ENCODE measurements at regions not wholly inside any gene's neighbourhood (a gene's known extent, or its start where the extent isn't known, plus 50 kb on each side); places are given as distances from the start of the nearest gene placed in this dataset.
"Not testable (repeated sequence)": the region's sequence is repeated elsewhere in the genome, so short reads cannot be mapped to it uniquely, and the experiment has no call there.

- DNase-seq, result no peak
Measured at GRCh38 chr9:78438780-78439179, 141.9 kb downstream of the PSAT1 start.

- peak; percentile 86 for DNase-seq
Measured at GRCh38 chr9:78439190-78439865, 142.4 kb downstream of the PSAT1 start.

DNA sequence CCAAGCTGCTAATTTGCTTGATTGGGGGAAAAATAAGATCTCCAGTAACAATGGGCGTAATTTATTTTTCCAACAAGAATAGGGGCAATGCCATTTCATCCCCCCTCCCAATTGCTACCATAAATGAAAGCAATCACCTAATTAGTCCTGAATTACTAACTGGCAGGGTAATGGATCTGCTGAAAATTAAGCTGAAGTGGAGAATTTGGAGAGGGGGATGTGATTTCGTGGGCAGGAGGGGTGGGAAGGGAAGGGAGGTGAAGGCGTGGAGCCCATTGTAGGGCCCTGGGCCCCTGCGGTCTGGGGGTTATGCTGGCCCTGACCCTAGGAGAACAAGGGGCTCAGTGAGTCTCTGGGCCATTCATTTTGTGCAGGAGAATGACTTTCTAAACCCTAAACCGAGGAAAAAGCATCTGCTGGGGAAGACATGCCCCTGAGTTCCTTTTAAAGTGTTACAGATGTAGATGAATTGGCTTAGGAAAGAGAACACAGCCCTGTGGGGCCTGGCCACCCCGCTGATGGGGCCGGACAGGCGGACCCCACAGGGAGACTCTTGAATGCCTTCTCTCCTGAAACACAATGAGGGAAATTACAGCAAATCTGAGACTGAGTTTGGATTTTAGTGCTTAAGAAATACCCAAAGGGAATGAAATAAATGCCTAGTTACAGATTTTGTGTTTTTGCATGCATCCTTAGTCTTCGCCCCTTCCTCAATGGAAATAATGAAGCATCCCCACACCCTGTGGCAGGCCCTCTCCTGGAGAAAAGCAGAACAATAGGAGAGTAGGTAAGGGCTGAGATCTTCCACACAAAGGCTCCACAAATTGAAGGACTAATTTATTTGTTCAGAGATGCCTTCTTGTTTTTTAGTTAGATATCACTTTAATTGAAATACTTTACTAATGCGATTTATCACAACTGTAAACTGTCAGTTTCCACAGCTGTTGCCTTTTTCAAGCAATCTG, 143.2 kb downstream of the PSAT1 start:
- no peak for DNase-seq

DNA sequence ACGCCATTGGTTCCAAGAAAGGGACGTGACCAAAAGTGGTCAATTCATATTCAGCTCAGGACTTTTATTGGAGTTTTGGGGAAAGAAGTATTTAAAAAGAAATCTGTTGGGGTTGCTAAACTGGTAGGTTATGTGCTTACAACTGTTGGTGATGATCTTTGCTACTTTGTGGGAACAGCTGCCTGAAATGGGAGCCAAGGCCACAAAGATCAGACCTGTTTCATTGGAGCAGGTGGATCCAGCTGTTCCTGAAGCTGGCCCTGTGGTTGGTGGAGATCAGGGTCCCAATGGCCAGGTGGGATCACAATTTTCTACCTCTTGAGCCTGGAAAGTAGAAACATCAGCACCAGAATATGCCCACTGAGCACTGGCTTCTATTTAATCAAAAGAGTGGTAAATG, 144.5 kb downstream of the PSAT1 start:
- DNase-seq, result no peak

DNA sequence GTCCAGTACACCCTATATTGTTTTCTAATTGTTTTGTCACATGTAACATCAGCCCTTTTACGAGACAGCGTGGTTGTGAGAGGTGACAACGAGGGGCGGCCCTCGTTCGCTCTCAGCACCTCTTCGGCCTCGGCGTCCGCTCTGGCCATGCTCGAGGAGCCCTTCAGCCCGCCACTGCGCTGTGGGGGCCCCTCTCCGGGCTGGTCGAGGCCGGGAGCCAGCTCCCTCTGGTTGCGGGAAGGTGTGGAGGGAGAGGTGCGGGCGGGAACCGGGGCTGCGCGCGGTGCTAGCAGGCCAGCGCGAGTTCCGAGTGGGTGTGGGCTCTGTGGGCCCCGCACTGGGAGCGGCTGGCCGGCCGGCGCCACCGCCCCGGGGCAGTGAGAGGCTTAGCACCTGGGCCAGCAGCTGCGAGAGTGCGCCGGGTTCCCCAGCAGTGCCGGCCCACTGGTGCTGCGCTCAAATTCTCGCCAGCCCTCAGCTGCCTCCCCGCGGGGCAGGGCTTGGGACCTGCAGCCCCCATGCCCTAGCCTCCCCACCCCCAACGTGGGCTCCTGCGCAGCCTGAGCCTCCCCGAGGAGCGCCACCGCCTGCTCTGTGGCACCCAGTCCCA, 145.0 kb downstream of the PSAT1 start:
- DNase-seq, result no peak

DNA sequence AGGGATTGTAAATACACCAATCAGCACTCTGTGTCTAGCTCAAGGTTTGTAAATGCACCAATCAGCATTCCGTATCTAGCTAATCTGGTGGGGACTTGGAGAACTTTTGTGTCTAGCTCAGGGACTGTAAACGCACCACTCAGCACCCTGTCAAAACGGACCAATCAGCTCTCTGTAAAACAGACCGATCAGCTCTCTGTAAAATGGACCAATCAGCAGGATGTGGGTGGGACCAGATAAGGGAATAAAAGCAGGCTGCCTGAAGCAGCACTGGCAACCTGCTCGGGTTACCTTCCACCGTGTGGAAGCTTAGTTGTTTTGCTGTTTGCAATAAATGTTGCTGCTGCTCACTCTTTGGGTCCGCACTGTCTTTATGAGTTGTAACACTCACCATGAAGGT, 145.7 kb downstream of the PSAT1 start:
- not testable (repeated sequence) for DNase-seq

DNA sequence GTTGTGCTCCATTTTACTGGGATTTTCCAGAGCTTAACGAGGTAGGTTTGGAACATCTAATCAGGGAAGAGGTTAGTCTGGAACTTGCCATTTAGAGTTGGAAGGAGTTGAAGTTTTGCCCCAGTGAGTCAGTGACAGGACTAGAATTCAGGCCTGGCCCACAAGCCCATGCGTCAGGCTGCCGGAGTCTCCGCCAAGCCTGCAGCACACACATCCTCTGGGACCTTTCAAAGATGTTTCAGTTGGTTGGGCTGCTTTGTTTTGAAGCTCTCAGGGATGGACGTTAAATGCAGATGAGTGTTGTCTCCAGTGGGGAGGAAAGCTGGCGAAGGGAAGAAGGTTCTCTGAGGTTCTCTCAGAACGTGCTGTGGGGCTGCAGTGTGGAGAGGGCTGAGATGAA, 147.0 kb downstream of the PSAT1 start:
- no peak for DNase-seq

GRCh38 chr9:78448960-78449673, 152.2 kb downstream of the PSAT1 start:
- DNase-seq, result no peak

- no peak for DNase-seq
Measured at GRCh38 chr9:78453450-78453849, 156.5 kb downstream of the PSAT1 start.

DNA sequence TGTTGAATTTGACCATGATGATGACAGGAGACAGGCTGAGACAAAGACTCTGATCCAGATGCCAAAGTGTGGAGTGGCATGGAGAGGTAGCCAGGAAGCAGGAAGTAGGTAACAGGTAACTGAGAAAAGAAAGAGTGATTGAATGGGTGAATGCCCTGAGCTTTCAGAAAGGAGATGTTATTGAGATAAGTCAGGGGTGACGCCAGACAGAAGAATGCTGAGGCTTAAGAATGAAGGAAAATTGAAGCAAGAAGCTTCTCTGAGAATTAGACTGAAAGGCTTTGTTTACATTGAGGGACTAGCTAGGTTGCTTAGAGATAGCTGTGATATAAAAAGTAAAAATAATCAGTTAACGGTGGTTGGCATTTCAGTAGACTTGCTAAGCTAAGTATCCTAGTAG, 165.7 kb downstream of the PSAT1 start:
- no peak for DNase-seq

GRCh38 chr9:78463750-78464149, 166.8 kb downstream of the PSAT1 start:
- DNase-seq, result no peak

GRCh38 chr9:78468231-78468630, 171.3 kb downstream of the PSAT1 start:
- no peak for DNase-seq

DNA sequence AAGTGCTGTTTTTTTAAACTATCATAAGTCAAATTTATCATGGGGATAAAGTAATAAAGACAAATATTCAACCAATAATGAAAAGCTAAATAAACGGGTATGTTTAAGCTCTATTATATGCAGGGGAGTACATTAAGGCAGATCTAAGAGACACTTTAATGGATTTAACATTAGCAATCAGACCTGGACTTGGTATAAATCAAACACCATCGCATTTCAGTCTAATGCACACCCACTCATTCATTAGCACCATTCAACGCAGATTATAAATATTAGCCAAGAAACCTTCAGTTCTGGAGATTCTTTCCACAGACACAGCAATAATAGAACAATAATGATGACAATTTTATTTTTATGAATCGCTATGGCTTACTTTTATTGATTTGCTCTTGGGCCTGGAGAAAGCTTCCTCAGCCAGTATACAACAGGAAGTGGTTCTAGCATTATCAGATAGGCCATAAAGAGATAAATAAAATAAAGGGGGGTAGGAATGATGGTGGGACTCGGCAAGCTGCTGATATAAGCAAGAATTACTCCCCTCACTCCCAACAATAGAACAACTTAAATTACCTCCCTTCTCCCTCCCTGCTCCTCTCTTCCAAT, 172.2 kb downstream of the PSAT1 start:
- no peak for DNase-seq

- no peak for DNase-seq
Measured at GRCh38 chr9:78470216-78470615, 173.3 kb downstream of the PSAT1 start.

DNA sequence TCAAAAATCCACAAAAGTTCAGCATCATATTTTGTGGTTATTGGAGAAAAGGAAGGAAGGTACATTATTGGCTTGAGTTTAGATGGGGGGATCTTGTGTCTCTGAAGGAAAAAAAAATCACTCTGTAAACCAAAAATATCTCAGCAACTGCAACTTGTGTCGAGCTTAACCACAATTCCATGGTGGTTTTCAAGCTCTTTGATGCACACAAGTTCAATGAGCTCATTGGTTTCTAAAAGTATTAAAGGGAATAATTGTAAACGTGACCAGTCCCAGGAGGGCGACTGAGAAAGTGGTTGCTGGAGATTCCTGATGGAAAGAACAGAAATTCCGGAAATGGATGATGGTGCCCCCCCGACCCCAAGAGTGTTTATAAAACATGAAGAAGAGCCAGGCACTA, 173.8 kb downstream of the PSAT1 start:
- no peak for DNase-seq

DNA sequence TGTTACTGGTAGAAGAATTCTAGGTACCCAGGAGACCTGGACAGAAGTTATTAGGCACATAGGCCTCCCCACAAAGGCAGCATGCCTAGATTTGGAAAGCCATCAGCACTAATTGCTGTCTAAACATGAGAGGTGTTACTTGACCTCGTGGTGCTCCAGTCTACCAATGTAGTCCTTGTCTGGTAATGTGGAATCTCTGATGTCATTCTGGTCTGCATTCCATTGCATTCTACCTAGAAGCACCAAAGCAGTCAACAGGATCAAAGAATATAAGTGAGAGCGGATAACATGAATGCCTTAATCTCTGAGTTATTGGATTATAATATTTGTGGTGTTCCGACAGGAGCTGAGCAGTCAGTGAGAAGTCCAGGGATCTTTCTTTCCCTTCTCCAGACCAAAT, 175.2 kb downstream of the PSAT1 start:
- DNase-seq, result no peak

DNA sequence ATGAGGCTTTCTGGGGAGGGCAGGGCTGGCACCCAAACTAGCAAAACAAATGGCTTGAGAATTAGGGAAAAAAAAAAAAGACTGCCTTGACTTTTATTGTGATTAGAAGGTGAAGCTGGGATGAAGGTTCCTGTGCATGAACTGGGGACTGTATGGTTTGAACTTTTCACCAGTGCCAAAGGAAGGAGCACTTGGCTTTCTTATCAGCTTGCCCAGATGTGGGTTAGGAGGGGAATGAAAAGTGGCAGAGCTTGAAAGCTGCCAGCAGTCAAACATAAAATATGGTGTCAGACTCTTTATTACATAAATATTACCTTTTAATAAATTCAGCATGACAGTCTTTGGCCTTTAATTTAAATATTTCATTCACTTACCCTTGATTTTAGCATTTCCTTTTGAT, 182.5 kb downstream of the PSAT1 start:
- DNase-seq, result no peak

- no peak for DNase-seq
Measured at GRCh38 chr9:78486661-78487060, 189.7 kb downstream of the PSAT1 start.

DNA sequence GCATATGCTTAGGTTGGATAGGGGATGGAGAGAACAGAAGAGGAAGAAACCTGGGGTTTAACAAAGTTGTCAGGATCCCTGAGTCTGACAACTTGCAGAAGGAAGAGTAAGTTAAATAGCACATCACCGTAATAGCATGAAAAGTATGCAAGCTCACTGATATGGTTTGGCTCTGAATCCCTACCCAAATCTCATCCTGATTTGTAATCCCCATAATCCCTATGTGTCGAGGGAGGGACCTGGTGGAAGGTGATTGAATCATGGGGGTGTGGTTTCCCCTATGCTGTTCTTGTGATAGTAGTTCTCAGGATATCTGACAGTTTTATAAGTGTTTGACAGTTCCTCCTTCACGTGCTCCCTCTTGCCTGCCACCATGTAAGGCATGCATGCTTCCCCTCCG, 193.3 kb downstream of the PSAT1 start:
- no peak for DNase-seq

DNA sequence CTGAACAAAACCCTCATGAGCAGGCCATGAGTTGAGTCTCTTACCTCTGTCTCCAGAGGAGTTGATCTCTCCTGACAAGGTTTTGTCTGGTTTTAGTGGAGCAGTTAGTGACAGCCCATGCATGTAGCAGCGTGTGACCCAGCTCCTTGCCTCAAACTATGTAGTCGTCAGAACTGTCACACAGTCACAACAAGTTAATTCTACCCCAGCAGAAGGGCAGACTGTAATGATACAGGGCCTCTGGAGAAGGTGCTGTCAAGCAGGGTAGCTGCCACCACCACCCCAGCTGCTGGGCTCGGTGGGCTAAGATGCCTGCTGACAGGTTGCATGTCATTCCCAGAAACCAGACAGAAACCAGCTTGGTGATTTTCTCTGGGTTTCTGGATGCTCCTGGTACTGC, 194.5 kb downstream of the PSAT1 start:
- DNase-seq, result no peak

DNA sequence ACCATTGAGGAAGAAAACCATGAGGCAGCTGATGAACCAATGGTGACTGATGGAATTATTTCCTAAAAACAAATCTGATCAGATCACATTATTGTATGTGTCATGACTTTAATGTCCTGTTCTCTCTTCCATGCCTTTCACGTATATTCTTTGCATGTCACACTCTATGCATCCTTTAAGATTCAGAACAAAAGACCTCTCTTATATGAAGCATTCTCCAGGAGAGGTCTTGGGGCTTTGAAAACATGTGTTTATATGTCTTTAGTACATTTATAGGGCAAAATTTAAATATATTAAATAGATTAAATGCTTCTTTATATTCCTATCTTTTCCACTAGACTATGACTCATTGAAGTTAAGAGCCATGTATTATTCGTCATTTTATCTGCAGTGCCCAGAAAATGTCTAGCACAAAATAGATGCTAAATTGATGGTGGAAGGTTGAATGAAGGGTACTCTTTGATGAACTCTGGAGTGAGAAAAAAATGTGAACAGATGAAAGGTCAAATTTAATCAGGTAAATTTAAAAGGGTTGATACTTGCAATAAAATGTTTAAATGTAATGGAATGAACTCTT, 196.3 kb downstream of the PSAT1 start:
- no peak for DNase-seq

DNA sequence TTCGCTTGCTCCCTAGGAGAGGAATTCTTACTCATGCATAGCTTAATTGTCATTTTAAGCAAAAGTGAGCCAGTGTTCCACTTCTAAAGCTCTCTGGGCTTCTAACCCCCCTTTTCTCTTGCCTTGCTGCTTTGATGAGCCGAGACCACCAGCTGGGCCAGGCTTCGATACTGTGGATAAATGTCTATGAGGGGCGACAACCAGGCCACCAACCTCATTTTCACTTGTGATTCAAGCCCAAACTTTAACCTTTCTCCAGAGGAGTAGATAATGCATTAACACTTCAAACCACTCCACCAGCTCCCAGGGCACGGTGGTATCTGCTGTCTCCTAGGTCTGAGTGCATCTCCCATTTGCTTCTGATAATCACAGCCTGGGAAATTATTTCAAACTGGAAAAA, 205.6 kb downstream of the PSAT1 start:
- no peak for DNase-seq
